Activated T-cell treated with anti-CD3 and anti-CD28 coated beads, Interleukin-2, amount 50 U/mL, for 72 hours (primary cell): ENCODE measurements at regions not wholly inside any gene's neighbourhood (a gene's known extent, or its start where the extent isn't known, plus 50 kb on each side); places are given as distances from the start of the nearest gene placed in this dataset.

Source experiments
- ATAC-seq, 2 donors: fragments of 150-1000 bp; cut with Tn5 transposase; replicated peaks in 1 of 2; 2 replicates each; pipeline ENCODE4 v1.10.0; 2021; ENCODE audit warnings: moderate library complexity in 2 of 2, mild to moderate bottlenecking in 1 of 2
- DNase-seq, 2 donors: peaks; one replicate each; pipeline ENCODE4 v3.0.0; 2021 to 2022; ENCODE audit warnings: mixed read lengths in 1 of 2
- H3K27ac Mint-ChIP-seq: one replicate; pipeline ENCODE4 v1.8.0; 2022; ENCODE audit warnings: mild to moderate bottlenecking, moderate library complexity, mixed read lengths
- H3K27me3 Mint-ChIP-seq: one replicate; pipeline ENCODE4 v1.8.0; 2022; ENCODE audit warnings: low read depth, mixed read lengths
- H3K36me3 Mint-ChIP-seq, 2 donors: one replicate each; pipeline ENCODE4 v1.8.0; 2022; ENCODE audit warnings: mixed read lengths in 2 of 2, mild to moderate bottlenecking in 1 of 2; ENCODE audit not compliant: insufficient read depth in 2 of 2
- H3K4me1 Mint-ChIP-seq: one replicate; pipeline ENCODE4 v1.8.0; 2022; ENCODE audit warnings: low read depth, mixed read lengths
- H3K4me3 Mint-ChIP-seq, 2 donors: one replicate each; pipeline ENCODE4 v1.8.0; 2022; ENCODE audit warnings: mild to moderate bottlenecking in 2 of 2, mixed read lengths in 2 of 2, moderate library complexity in 2 of 2
- H3K9me3 Mint-ChIP-seq, 2 donors: one replicate each; pipeline ENCODE4 v1.8.0; 2022; ENCODE audit warnings: mixed read lengths in 2 of 2

DNA sequence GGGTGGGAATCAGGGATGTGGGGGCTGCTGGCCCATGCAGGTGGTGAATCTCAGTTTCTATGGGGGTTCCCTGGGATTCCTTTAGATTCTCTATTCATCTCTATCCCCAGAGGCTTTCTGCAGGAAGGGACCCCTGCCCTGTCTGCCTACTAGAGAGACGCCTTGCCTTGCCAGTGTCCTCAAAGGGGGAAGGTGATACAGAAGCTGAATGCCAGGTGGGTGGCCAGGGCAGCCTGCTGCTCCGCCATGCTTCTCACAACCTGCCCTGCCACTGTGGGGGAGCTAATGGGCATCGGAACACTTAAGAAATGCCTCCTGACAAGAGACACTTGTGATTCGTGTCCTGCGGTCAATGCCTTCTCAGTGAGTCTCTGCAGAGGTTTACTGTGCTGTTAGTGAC lies 368.4 kb downstream of the EN1 start:
- Mint-ChIP-seq H3K4me1 (no peaks in the 10 kb centered on the region), H3K27me3 (no peaks in the 10 kb centered on the region), H3K9me3 (no peaks in the 10 kb centered on the region), H3K36me3 (no peaks in the 10 kb centered on the region), H3K27ac (no peak overlapping the region), H3K4me3 (no peak overlapping the region)
- DNase-seq (no peak), ATAC-seq (no peak)

DNA sequence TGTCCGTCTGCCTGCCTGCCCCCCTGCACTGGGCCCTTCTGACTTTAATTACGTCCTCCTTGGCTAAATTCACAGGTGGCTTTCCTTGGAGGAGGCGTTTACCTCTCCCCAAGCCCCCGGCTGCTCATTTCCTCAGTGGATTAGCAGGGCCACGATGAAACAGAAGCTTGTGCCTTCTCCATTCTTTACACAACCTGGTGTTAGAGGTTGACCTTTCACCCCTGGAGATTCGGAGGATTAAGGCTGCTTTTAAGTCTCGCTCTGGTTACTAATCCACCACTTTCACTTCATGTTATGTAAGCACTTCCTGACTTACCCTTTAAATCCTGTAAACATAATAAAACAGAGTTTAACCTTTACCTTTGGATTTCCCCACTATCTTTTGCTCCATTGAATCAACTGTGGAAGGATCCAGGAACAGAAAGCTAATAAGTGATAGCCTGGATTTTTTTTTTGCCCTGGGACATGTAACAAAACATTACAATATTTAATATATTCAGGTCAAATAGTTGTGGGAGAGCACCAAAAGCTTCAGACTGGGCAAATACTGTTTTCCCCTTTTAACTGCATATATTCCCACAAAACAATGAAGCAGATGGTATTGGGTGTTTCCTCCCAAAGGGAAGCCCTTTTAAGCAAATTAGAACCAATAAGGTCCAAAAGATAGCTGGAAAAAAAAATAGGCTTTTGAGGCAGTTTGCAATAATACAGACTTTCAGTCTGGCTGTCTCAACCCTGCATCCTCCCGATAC lies 370.2 kb downstream of the EN1 start:
- Mint-ChIP-seq H3K27ac (no peak overlapping the region), H3K4me3 (no peak overlapping the region), H3K4me1 (no peaks in the 10 kb centered on the region), H3K36me3 (no peaks in the 10 kb centered on the region), H3K27me3 (no peaks in the 10 kb centered on the region), H3K9me3 (no peaks in the 10 kb centered on the region)
- DNase-seq (no peak), ATAC-seq (no peak)

- Mint-ChIP-seq H3K4me1 (no peaks in the 10 kb centered on the region), H3K4me3 (no peak overlapping the region), H3K27ac (no peak overlapping the region), H3K36me3 (no peaks in the 10 kb centered on the region), H3K27me3 (no peaks in the 10 kb centered on the region), H3K9me3 (no peaks in the 10 kb centered on the region)
- ATAC-seq (no peak), DNase-seq (no peak)
Observed at GRCh38 chr2:118475622-118476205, 371.7 kb downstream of the EN1 start.

GRCh38 chr2:118474541-118474920 lies 372.9 kb downstream of the EN1 start:
- ATAC-seq: no peak
- no peaks in the 10 kb centered on the region for H3K4me1 Mint-ChIP-seq
- H3K36me3 Mint-ChIP-seq: no peaks in the 10 kb centered on the region
- H3K27ac Mint-ChIP-seq: no peak overlapping the region
- no peak for DNase-seq
- no peak overlapping the region for H3K4me3 Mint-ChIP-seq
- H3K9me3 Mint-ChIP-seq: no peaks in the 10 kb centered on the region
- no peaks in the 10 kb centered on the region for H3K27me3 Mint-ChIP-seq

GRCh38 chr2:118473846-118474540 lies 373.5 kb downstream of the EN1 start:
- ATAC-seq (no peak), DNase-seq (no peak)
- Mint-ChIP-seq H3K27ac (no peak overlapping the region), H3K9me3 (no peaks in the 10 kb centered on the region), H3K4me3 (no peak overlapping the region), H3K4me1 (no peaks in the 10 kb centered on the region), H3K27me3 (peaks cover 4% of the 10 kb centered on the region), H3K36me3 (no peaks in the 10 kb centered on the region)

DNA sequence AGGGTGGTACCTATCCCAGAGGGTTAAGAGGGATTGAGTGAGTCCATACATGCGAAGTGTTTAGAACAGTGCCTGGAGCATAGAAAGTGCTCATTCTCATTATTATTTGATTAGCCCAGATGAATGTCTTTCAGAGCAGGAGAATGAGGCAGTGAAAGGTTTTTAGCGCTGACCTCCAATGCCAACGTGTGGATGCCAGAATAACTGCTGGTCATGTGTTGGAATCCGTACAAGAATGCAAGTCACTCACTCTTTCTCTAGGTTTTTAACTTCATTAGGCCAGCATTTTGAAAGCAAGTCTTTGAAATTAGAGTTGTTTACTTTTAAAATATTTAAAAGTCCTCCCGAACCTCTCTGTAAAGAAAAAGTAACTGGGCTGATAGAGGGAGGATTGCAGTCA lies 374.2 kb downstream of the EN1 start:
- H3K27ac Mint-ChIP-seq: no peak overlapping the region
- H3K36me3 Mint-ChIP-seq: no peaks in the 10 kb centered on the region
- no peaks in the 10 kb centered on the region for H3K9me3 Mint-ChIP-seq
- DNase-seq (no peak), ATAC-seq (no peak)
- no peaks in the 10 kb centered on the region for H3K4me1 Mint-ChIP-seq
- no peak overlapping the region for H3K4me3 Mint-ChIP-seq
- peaks cover 6% of the 10 kb centered on the region for H3K27me3 Mint-ChIP-seq

DNA sequence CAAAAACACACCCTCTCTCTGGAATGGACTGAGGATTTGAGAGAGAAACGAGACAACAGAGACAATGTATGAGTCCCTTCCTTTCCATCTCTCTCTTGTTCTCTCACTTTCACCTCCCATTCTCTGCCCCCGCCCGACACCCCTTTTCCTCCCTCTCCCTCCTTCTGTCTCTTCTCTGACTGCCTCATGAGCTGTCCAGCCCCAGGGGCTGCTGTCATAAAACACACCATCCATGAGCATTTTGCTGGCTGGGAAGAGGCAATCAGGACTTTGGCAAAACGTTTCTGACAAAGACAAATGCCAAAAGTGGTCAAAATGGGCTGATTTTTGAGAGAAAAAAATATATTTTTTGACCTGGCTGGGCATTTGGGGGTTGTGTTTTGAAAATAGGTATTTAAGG lies 377.2 kb downstream of the EN1 start:
- no peaks in the 10 kb centered on the region for H3K36me3 Mint-ChIP-seq
- no peak overlapping the region for H3K27ac Mint-ChIP-seq
- H3K9me3 Mint-ChIP-seq: no peaks in the 10 kb centered on the region
- H3K4me3 Mint-ChIP-seq: no peak overlapping the region
- peaks cover 6% of the 10 kb centered on the region for H3K27me3 Mint-ChIP-seq
- H3K4me1 Mint-ChIP-seq: no peaks in the 10 kb centered on the region
- DNase-seq (no peak), ATAC-seq (no peak)

DNA sequence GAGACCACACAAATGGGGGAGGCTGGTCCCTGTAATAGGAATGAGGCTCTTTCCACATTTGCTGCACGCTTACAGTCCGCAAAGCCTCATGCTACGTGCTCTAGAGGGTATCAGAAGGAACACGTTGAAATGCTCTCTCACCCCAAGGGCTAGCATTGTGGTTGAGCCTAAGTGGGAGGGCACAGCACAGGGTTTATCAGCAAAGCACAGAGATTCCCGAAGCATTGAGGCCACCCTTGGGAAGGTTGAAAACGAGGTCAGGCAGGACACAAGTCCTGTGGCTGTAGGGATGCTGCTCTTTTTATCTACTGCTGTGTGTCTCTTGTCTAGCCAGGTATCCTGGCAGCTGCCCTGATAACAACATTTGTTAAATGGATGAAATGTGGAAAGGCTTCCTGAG lies 378.3 kb downstream of the EN1 start:
- ATAC-seq (no peak), DNase-seq (no peak)
- Mint-ChIP-seq H3K36me3 (no peaks in the 10 kb centered on the region), H3K27me3 (peaks cover 6% of the 10 kb centered on the region), H3K27ac (no peak overlapping the region), H3K9me3 (no peaks in the 10 kb centered on the region), H3K4me3 (no peak overlapping the region), H3K4me1 (no peaks in the 10 kb centered on the region)

DNA sequence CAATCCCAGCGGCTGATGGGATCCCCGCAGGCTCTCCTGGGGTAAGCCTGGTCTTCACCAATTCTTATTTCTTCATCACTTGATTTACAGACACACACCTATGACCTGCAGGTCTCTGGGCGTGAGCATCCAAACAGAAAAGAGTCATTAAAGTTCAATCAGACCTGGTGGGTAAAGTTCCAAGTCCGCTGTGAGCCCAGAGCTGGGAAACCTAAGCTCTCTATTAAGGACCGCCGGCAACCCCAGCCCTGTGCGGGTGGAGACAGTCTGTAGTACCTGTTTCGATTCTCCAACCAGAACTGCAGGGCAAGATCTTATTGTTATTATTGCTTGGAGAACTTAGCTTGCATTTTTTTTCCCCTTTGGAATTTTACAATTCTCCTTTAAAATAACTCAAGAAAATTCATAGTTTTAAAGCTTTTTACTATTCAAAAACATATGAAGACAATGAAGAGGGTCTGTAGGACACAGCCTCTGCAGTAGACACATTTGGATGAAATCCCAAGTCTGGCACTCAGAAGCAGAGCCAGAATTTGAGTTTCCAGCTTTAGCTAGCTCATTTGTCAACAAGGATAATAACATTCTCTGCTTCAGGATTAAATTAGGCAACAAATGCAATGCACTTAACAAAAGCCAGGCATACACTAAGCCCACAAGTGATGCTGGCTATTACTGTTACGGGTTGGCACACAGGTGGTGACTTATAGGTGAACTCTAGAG lies 376.4 kb downstream of the INSIG2 start:
- H3K36me3 Mint-ChIP-seq: no peaks in the 10 kb centered on the region
- no peak overlapping the region for H3K27ac Mint-ChIP-seq
- H3K9me3 Mint-ChIP-seq: no peaks in the 10 kb centered on the region
- peaks cover 6% of the 10 kb centered on the region for H3K27me3 Mint-ChIP-seq
- H3K4me3 Mint-ChIP-seq: no peak overlapping the region
- DNase-seq: no peak
- no peak for ATAC-seq
- no peaks in the 10 kb centered on the region for H3K4me1 Mint-ChIP-seq

GRCh38 chr2:118464046-118464445 lies 375.8 kb downstream of the INSIG2 start:
- DNase-seq (no peak), ATAC-seq (no peak)
- Mint-ChIP-seq H3K36me3 (no peaks in the 10 kb centered on the region), H3K27me3 (peaks cover 3% of the 10 kb centered on the region), H3K27ac (no peak overlapping the region), H3K9me3 (no peaks in the 10 kb centered on the region), H3K4me1 (no peaks in the 10 kb centered on the region), H3K4me3 (no peak overlapping the region)

GRCh38 chr2:118460425-118460824 lies 372.2 kb downstream of the INSIG2 start:
- no peak for ATAC-seq

GRCh38 chr2:118459426-118459825 lies 371.2 kb downstream of the INSIG2 start:
- H3K4me3 Mint-ChIP-seq: no peak overlapping the region
- ATAC-seq: no peak

More at GRCh38 chr2:118460425-118460824, 372.2 kb downstream of the INSIG2 start:
- Mint-ChIP-seq H3K27ac (no peak overlapping the region), H3K27me3 (no peaks in the 10 kb centered on the region), H3K36me3 (no peaks in the 10 kb centered on the region), H3K4me1 (no peaks in the 10 kb centered on the region), H3K4me3 (no peak overlapping the region), H3K9me3 (no peaks in the 10 kb centered on the region)
- DNase-seq: no peak

GRCh38 chr2:118457951-118458350 lies 369.7 kb downstream of the INSIG2 start:
- Mint-ChIP-seq H3K4me3 (no peak overlapping the region), H3K9me3 (no peaks in the 10 kb centered on the region)

More at GRCh38 chr2:118459426-118459825, 371.2 kb downstream of the INSIG2 start:
- no peaks in the 10 kb centered on the region for H3K4me1 Mint-ChIP-seq
- no peaks in the 10 kb centered on the region for H3K36me3 Mint-ChIP-seq
- no peak for DNase-seq
- H3K27ac Mint-ChIP-seq: no peak overlapping the region
- no peaks in the 10 kb centered on the region for H3K9me3 Mint-ChIP-seq
- no peaks in the 10 kb centered on the region for H3K27me3 Mint-ChIP-seq

More at GRCh38 chr2:118457951-118458350, 369.7 kb downstream of the INSIG2 start:
- no peak overlapping the region for H3K27ac Mint-ChIP-seq
- no peaks in the 10 kb centered on the region for H3K4me1 Mint-ChIP-seq
- H3K36me3 Mint-ChIP-seq: no peaks in the 10 kb centered on the region
- peaks cover 7% of the 10 kb centered on the region for H3K27me3 Mint-ChIP-seq
- no peak for ATAC-seq
- DNase-seq: no peak
